ENCODE measurements at regions not wholly inside any gene's neighbourhood (a gene's known extent, or its start where the extent isn't known, plus 50 kb on each side); places are given as distances from the start of the nearest gene placed in this dataset.
"Not testable (repeated sequence)": the region's sequence is repeated elsewhere in the genome, so short reads cannot be mapped to it uniquely, and the experiment has no call there.

- H3K27ac ChIP-seq = no peak overlapping the region
- WGBS, 2 donors = 44 to 56% methylated on average over 2 of the region's 2 CpGs
- TF ChIP-seq CTCF (IDR thresholded peaks at IDR 0.05) = no peak
- H3K27me3 ChIP-seq = no peaks in the 10 kb centered on the region
- no peaks in the 10 kb centered on the region for H3K9me3 ChIP-seq
- no peak overlapping the region for H3K4me3 ChIP-seq
- H3K4me1 ChIP-seq = peaks cover 0 to 4% (median 3%) of the 10 kb centered on the region in 3 donors
- intact Hi-C loops (cut with DNase I) = no loop called here
- no peak for FAIRE-seq
- no peak for DNase-seq
- no peaks in the 10 kb centered on the region for H3K36me3 ChIP-seq
- ATAC-seq = no peak
Measured at GRCh38 chr3:152772674-152773225, 62.2 kb upstream of the P2RY1 start.

GRCh38 chr3:152773633-152774032, 61.3 kb upstream of the P2RY1 start:
- Histone ChIP-seq H3K4me1 (peaks cover 0 to 4% (median 3%) of the 10 kb centered on the region in 3 donors), H3K4me3 (no peak overlapping the region), H3K9me3 (no peaks in the 10 kb centered on the region), H3K27me3 (no peaks in the 10 kb centered on the region), H3K36me3 (no peaks in the 10 kb centered on the region), H3K27ac (no peak overlapping the region)
- TF ChIP-seq CTCF (IDR thresholded peaks at IDR 0.05) = no peak
- FAIRE-seq = no peak
- DNase-seq = no peak
- no peak for ATAC-seq
- intact Hi-C loops (cut with DNase I) = no loop called here

GRCh38 chr3:152774230-152774629, 60.7 kb upstream of the P2RY1 start:
- DNase-seq; ATAC-seq; H3K36me3 ChIP-seq; H3K4me1 ChIP-seq; intact Hi-C loops (cut with DNase I); FAIRE-seq; H3K9me3 ChIP-seq; H3K27ac ChIP-seq; H3K27me3 ChIP-seq; H3K4me3 ChIP-seq: not testable (repeated sequence)
- WGBS, 2 donors = 86 to 96% methylated on average over 4 of the region's 4 CpGs

GRCh38 chr3:152778022-152778421, 56.9 kb upstream of the P2RY1 start:
- no peaks in the 10 kb centered on the region for H3K9me3 ChIP-seq
- no peak overlapping the region for H3K4me3 ChIP-seq
- H3K27me3 ChIP-seq = no peaks in the 10 kb centered on the region
- no peak overlapping the region for H3K27ac ChIP-seq
- DNase-seq (no peak), ATAC-seq (no peak), FAIRE-seq (peak; percentile 61)
- TF ChIP-seq CTCF (IDR thresholded peaks at IDR 0.05) = no peak
- no peaks in the 10 kb centered on the region for H3K4me1 ChIP-seq
- 84 to 91% methylated on average over 2 of the region's 2 CpGs for WGBS, 2 donors
- intact Hi-C loops (cut with DNase I) = no loop called here
- H3K36me3 ChIP-seq = no peaks in the 10 kb centered on the region

GRCh38 chr3:152779653-152780052, 55.3 kb upstream of the P2RY1 start:
- H3K27me3 ChIP-seq = no peaks in the 10 kb centered on the region
- no peaks in the 10 kb centered on the region for H3K36me3 ChIP-seq
- 39 to 50% methylated on average over 2 of the region's 2 CpGs for WGBS, 2 donors
- intact Hi-C loops (cut with DNase I) = no loop called here
- no peak for TF ChIP-seq CTCF (IDR thresholded peaks at IDR 0.05)
- H3K4me1 ChIP-seq = no peaks in the 10 kb centered on the region
- FAIRE-seq = no peak
- H3K9me3 ChIP-seq = no peaks in the 10 kb centered on the region
- no peak for DNase-seq
- H3K27ac ChIP-seq = no peak overlapping the region
- ATAC-seq = no peak
- no peak overlapping the region for H3K4me3 ChIP-seq
